H1 (cell line): ENCODE measurements at regions not wholly inside any gene's neighbourhood (a gene's known extent, or its start where the extent isn't known, plus 50 kb on each side); places are given as distances from the start of the nearest gene placed in this dataset.

Experiments used
- CTCF ChIA-PET: fragments of 300-600 bp; sonication (Branson Sonifier 250); formaldehyde crosslinking; loops from one replicate; lab custom pipeline; 2021; ENCODE audit not compliant: partially characterized antibody; lab: Charles Lee
- POLR2A ChIA-PET: fragments of 300-600 bp; sonication (Branson Sonifier 250); formaldehyde crosslinking; loops from one replicate; lab custom pipeline; 2021; ENCODE audit warnings: inconsistent platforms; ENCODE audit not compliant: partially characterized antibody; lab: Charles Lee
- DNase-seq, 2 experiments: peaks; one replicate each; pipeline versions ENCODE4 v3.0.0 to v3.0.0-alpha.2; 2010 to 2022; ENCODE audit warnings: low spot score in 2 of 2, low read depth in 1 of 2, mixed read lengths in 1 of 2
- FAIRE-seq: peaks from 2 replicates; lab custom pipeline; 2011; peaks lifted over from hg19 to GRCh38; lab: Jason Lieb, UNC
- H2AFZ ChIP-seq: 2 replicates; pipeline ENCODE4 v1.8.1; 2012; ENCODE audit warnings: low read length, inconsistent platforms
- H2AK5ac ChIP-seq: 2 replicates; pipeline ENCODE4 v1.6.1; 2013; ENCODE audit warnings: low read depth, low read length
- H2BK120ac ChIP-seq: replicated peaks from 2 replicates; pipeline ENCODE3; 2013; ENCODE audit warnings: low read depth, low read length, inconsistent platforms
- H2BK12ac ChIP-seq: 2 replicates; pipeline ENCODE4 v1.6.1; 2013; ENCODE audit warnings: low read depth, low read length
- H2BK15ac ChIP-seq: 2 replicates; pipeline ENCODE4 v1.6.1; 2013; ENCODE audit warnings: low read length
- H2BK20ac ChIP-seq: 2 replicates; pipeline ENCODE4 v1.6.1; 2013; ENCODE audit warnings: low read length
- H2BK5ac ChIP-seq: 2 replicates; pipeline ENCODE4 v1.6.1; 2013; ENCODE audit warnings: low read depth, low read length
- H3K14ac ChIP-seq: 2 replicates; pipeline ENCODE4 v1.6.1; 2013; ENCODE audit warnings: inconsistent platforms; ENCODE audit not compliant: insufficient read length
- H3K18ac ChIP-seq: 2 replicates; pipeline ENCODE4 v1.6.1; 2013; ENCODE audit warnings: low read length; ENCODE audit errors: extremely low read depth
- H3K23ac ChIP-seq: 2 replicates; pipeline ENCODE4 v1.6.1; 2013; ENCODE audit warnings: inconsistent platforms; ENCODE audit not compliant: insufficient read length
- H3K23me2 ChIP-seq: 2 replicates; pipeline ENCODE4 v1.6.1; 2013; ENCODE audit warnings: low read depth, low read length
- H3K27ac ChIP-seq: 2 replicates; pipeline ENCODE4 v1.6.1; 2011; ENCODE audit warnings: low read depth, low read length, inconsistent platforms
- H3K27me3 ChIP-seq, 4 experiments: replicated peaks in 1 of 4; 1 replicate in 1 of 4; 2 replicates in 3 of 4; pipeline versions ENCODE4 v1.6.1 to v1.8.1; 2011 to 2013; ENCODE audit warnings: low read length in 3 of 4, mild to moderate bottlenecking in 3 of 4, inconsistent platforms in 2 of 4, mixed read lengths in 2 of 4, moderate library complexity in 1 of 4; ENCODE audit not compliant: control insufficient read depth in 3 of 4, insufficient read depth in 3 of 4; ENCODE audit errors: extremely low read depth in 1 of 4
- H3K36me3 ChIP-seq, 4 experiments: 2 replicates each; pipeline versions ENCODE4 v1.6.1 to v1.8.1; 2011 to 2013; ENCODE audit warnings: mild to moderate bottlenecking in 4 of 4, low read length in 3 of 4, moderate library complexity in 2 of 4, control low read depth in 1 of 4, inconsistent platforms in 1 of 4; ENCODE audit not compliant: insufficient read depth in 4 of 4, control insufficient read depth in 2 of 4
- H3K4ac ChIP-seq: replicated peaks from 2 replicates; pipeline ENCODE3; 2013; ENCODE audit warnings: low read length, low read depth, mixed read lengths, inconsistent platforms; ENCODE audit not compliant: insufficient read length
- H3K4me1 ChIP-seq, 4 experiments: replicated peaks in 1 of 4; 1 replicate in 1 of 4; 2 replicates in 3 of 4; pipeline versions ENCODE4 v1.6.1 to v1.8.1; 2011 to 2013; ENCODE audit warnings: low read length in 3 of 4, inconsistent platforms in 2 of 4, mixed read lengths in 1 of 4; ENCODE audit not compliant: insufficient read depth in 4 of 4, control insufficient read depth in 3 of 4
- H3K4me2 ChIP-seq, 2 experiments: 2 replicates each; pipeline versions ENCODE4 v1.6.1 to v1.8.1; 2011 to 2013; ENCODE audit warnings: low read depth in 2 of 2, low read length in 2 of 2, control low read depth in 1 of 2, inconsistent platforms in 1 of 2, mild to moderate bottlenecking in 1 of 2; ENCODE audit not compliant: insufficient read depth in 1 of 2
- H3K4me3 ChIP-seq, 4 experiments: fragments of 200-600, 300-600 bp in 1 of 4; sonication (generic), shearing (Covaris generic), sonication (Bioruptor Twin) in 1 of 4; 2 replicates each; pipeline versions ENCODE4 v1.5.1 to v1.8.1; 2011 to 2016; ENCODE audit warnings: low read length in 4 of 4, low read depth in 3 of 4, control low read depth in 2 of 4, inconsistent platforms in 2 of 4, mild to moderate bottlenecking in 2 of 4, mixed read lengths in 1 of 4, moderate library complexity in 1 of 4; ENCODE audit not compliant: insufficient read depth in 2 of 4; ENCODE audit errors: extremely low read depth in 1 of 4
- H3K56ac ChIP-seq: replicated peaks from 2 replicates; pipeline ENCODE3; 2013; ENCODE audit warnings: low read depth, mild to moderate bottlenecking, mixed read lengths, low read length, inconsistent platforms; ENCODE audit not compliant: insufficient read length
- H3K79me1 ChIP-seq: 2 replicates; pipeline ENCODE4 v1.6.1; 2013; ENCODE audit warnings: low read depth, low read length, control low read depth
- H3K79me2 ChIP-seq, 2 experiments: 2 replicates each; pipeline versions ENCODE4 v1.6.1 to v1.8.1; 2012 to 2013; ENCODE audit warnings: low read length in 2 of 2, mild to moderate bottlenecking in 2 of 2, inconsistent platforms in 1 of 2; ENCODE audit not compliant: insufficient read depth in 2 of 2, control insufficient read depth in 1 of 2
- H3K9ac ChIP-seq, 4 experiments: replicated peaks in 1 of 4; 1 replicate in 1 of 4; 2 replicates in 3 of 4; pipeline versions ENCODE4 v1.6.1 to v1.8.1; 2011 to 2013; ENCODE audit warnings: low read depth in 3 of 4, low read length in 3 of 4, control low read depth in 2 of 4, mild to moderate bottlenecking in 2 of 4, moderate library complexity in 2 of 4, inconsistent platforms in 1 of 4; ENCODE audit errors: extremely low read depth in 1 of 4
- H3K9me3 ChIP-seq, 2 experiments: 2 replicates each; pipeline versions ENCODE4 v1.6.1 to v1.8.1; 2012 to 2013; ENCODE audit warnings: mild to moderate bottlenecking in 2 of 2, moderate library complexity in 2 of 2, control low read depth in 1 of 2, inconsistent platforms in 1 of 2, low read depth in 1 of 2, low read length in 1 of 2, mixed read lengths in 1 of 2; ENCODE audit not compliant: insufficient read depth in 2 of 2
- H4K20me1 ChIP-seq, 2 experiments: replicated peaks in 1 of 2; 2 replicates each; pipeline versions ENCODE3 to v1.8.1; 2011 to 2013; ENCODE audit warnings: inconsistent platforms in 2 of 2, low read length in 2 of 2, mild to moderate bottlenecking in 1 of 2; ENCODE audit not compliant: insufficient read depth in 2 of 2, control insufficient read depth in 1 of 2
- H4K5ac ChIP-seq: 2 replicates; pipeline ENCODE4 v1.6.1; 2013; ENCODE audit warnings: low read length, low read depth, mixed read lengths, inconsistent platforms; ENCODE audit not compliant: insufficient read length
- H4K8ac ChIP-seq: 2 replicates; pipeline ENCODE4 v1.8.0; 2013; ENCODE audit warnings: mild to moderate bottlenecking, moderate library complexity, low read length, inconsistent platforms; ENCODE audit not compliant: insufficient read depth; ENCODE audit errors: extremely low read depth
- H4K91ac ChIP-seq: replicated peaks from 2 replicates; pipeline ENCODE3; 2013; ENCODE audit warnings: low read length, mixed read lengths, inconsistent platforms; ENCODE audit not compliant: insufficient read length
- JUN ChIP-seq: IDR thresholded peaks from 2 replicates; pipeline ENCODE4 v1.6.1; 2011; ENCODE audit warnings: low read depth, mild to moderate bottlenecking, improper control_type of control experiment, low read length
- KDM5A ChIP-seq: fragments of 200-600 bp; IDR thresholded peaks from 2 replicates; pipeline ENCODE4 v1.7.1; 2012; ENCODE audit warnings: mild to moderate bottlenecking, low read length, inconsistent platforms, mixed read lengths
- MAFK ChIP-seq: IDR thresholded peaks from 2 replicates; pipeline ENCODE4 v1.6.1; 2012; ENCODE audit warnings: low read depth, mild to moderate bottlenecking, improper control_type of control experiment, low read length
- POLR2A ChIP-seq, 2 experiments: IDR thresholded peaks; 1 replicate in 1 of 2; 2 replicates in 1 of 2; pipeline ENCODE4 v1.6.1; 2011; ENCODE audit warnings: low read depth in 2 of 2, low read length in 2 of 2, mild to moderate bottlenecking in 2 of 2; ENCODE audit errors: control extremely low read depth in 1 of 2
- USF2 ChIP-seq: IDR thresholded peaks from 2 replicates; pipeline ENCODE4 v1.6.1; 2011; ENCODE audit warnings: low read length, improper control_type of control experiment
- WGBS, 2 experiments: shearing (Covaris generic) in 1 of 2; methylation state at CpG; one replicate each; pipeline versions ENCODE4 v1.1.6 to v1.1.7; 2013 to 2015; ENCODE audit warnings: low lambda C conversion rate in 2 of 2, mixed read lengths in 2 of 2, inconsistent platforms in 1 of 2, low coverage in 1 of 2, missing lambda C conversion rate in 1 of 2; ENCODE audit not compliant: insufficient replicate concordance in 2 of 2, insufficient coverage in 1 of 2, insufficient read length in 1 of 2; ENCODE audit errors: extremely low coverage in 1 of 2, missing lambda C conversion rate in 1 of 2; 5-methylcytosine and 5-hydroxymethylcytosine counted together

GRCh38 chr11:26030399-26030798, 301.5 kb upstream of the ANO3 start:
- H4K8ac ChIP-seq: no peak overlapping the region
- FAIRE-seq (no peak), DNase-seq (no peak)
- H2BK15ac ChIP-seq: no peak overlapping the region
- no peaks in the 10 kb centered on the region for H3K23me2 ChIP-seq
- no peaks in the 10 kb centered on the region for H3K27me3 ChIP-seq
- no peak overlapping the region for H2BK120ac ChIP-seq
- H3K14ac ChIP-seq: no peak overlapping the region
- H3K4me1 ChIP-seq: no peaks in the 10 kb centered on the region
- H3K9me3 ChIP-seq: no peaks in the 10 kb centered on the region
- no peak overlapping the region for H2BK5ac ChIP-seq
- H3K4ac ChIP-seq: no peak overlapping the region
- H3K4me2 ChIP-seq: no peak overlapping the region
- no peak overlapping the region for H3K9ac ChIP-seq
- no peaks in the 10 kb centered on the region for H3K79me2 ChIP-seq
- no peak overlapping the region for H4K5ac ChIP-seq
- no peaks in the 10 kb centered on the region for H3K36me3 ChIP-seq
- no peaks in the 10 kb centered on the region for H4K20me1 ChIP-seq
- H4K91ac ChIP-seq: no peak overlapping the region
- H3K4me3 ChIP-seq: no peak overlapping the region
- no peak overlapping the region for H2AFZ ChIP-seq
- POLR2A ChIA-PET: no interaction called here
- H3K23ac ChIP-seq: no peak overlapping the region
- no peak overlapping the region for H2BK12ac ChIP-seq
- H3K56ac ChIP-seq: no peak overlapping the region
- CTCF ChIA-PET: no interaction called here
- H3K27ac ChIP-seq: no peak overlapping the region
- no peak overlapping the region for H3K18ac ChIP-seq
- no peak overlapping the region for H2BK20ac ChIP-seq
- WGBS, 2 experiments: 89% methylated on average over 3 of the region's 3 CpGs; no CpG with 5 or more reads in 1 of the 2 experiments
- no peak overlapping the region for H2AK5ac ChIP-seq
- H3K79me1 ChIP-seq: no peaks in the 10 kb centered on the region
- TF ChIP-seq POLR2A (IDR thresholded peaks at IDR 0.05; ENCODE audit: control extremely low read depth in 1 of 2, low read depth in 2 of 2, low read length in 2 of 2): no peak
- TF ChIP-seq KDM5A: no peak
- no peak for TF ChIP-seq JUN
- no peak for TF ChIP-seq MAFK
- TF ChIP-seq USF2: no peak
